HUES6 (cell line): ENCODE measurements at regions not wholly inside any gene's neighbourhood (a gene's known extent, or its start where the extent isn't known, plus 50 kb on each side); places are given as distances from the start of the nearest gene placed in this dataset.

Experiments used
- H3K27ac ChIP-seq: 2 replicates; pipeline ENCODE4 v1.7.0; 2013; ENCODE audit warnings: low read depth, mild to moderate bottlenecking, low read length, inconsistent platforms
- H3K27me3 ChIP-seq: 2 replicates; pipeline ENCODE4 v1.6.1; 2013; ENCODE audit warnings: low read length; ENCODE audit not compliant: control insufficient read depth, insufficient read depth
- H3K36me3 ChIP-seq: 2 replicates; pipeline ENCODE4 v1.6.1; 2013; ENCODE audit warnings: low read length; ENCODE audit not compliant: control insufficient read depth, insufficient read depth
- H3K4me1 ChIP-seq: 2 replicates; pipeline ENCODE4 v1.6.1; 2013; ENCODE audit warnings: low read length; ENCODE audit not compliant: control insufficient read depth, insufficient read depth
- H3K4me3 ChIP-seq: 2 replicates; pipeline ENCODE4 v1.5.1; 2013; ENCODE audit warnings: low read depth, low read length
- H3K9ac ChIP-seq: one replicate; pipeline ENCODE4 v1.6.1; 2013; ENCODE audit warnings: mild to moderate bottlenecking, low read length
- H3K9me3 ChIP-seq: 2 replicates; pipeline ENCODE4 v1.6.1; 2013; ENCODE audit warnings: low read depth, low read length; ENCODE audit not compliant: control insufficient read depth, insufficient read depth

GRCh38 chr6:14217728-14218518 is 100.4 kb downstream of the CD83 start:
- Histone ChIP-seq H3K36me3 (no peaks in the 10 kb centered on the region), H3K4me3 (no peak overlapping the region), H3K4me1 (no peaks in the 10 kb centered on the region), H3K9me3 (0 out of 2 replicates have a peak, but pooled peaks cover 4% of the 10 kb centered on the region), H3K9ac (no peak overlapping the region), H3K27ac (no peak overlapping the region), H3K27me3 (peaks cover 10% of the 10 kb centered on the region)

- no peak overlapping the region for H3K9ac ChIP-seq
- H3K27ac ChIP-seq: no peak overlapping the region
- H3K4me1 ChIP-seq: no peaks in the 10 kb centered on the region
- H3K9me3 ChIP-seq: no peaks in the 10 kb centered on the region
- H3K27me3 ChIP-seq: peaks cover 5% of the 10 kb centered on the region
- H3K4me3 ChIP-seq: no peak overlapping the region
- no peaks in the 10 kb centered on the region for H3K36me3 ChIP-seq
Observed at GRCh38 chr6:14218519-14218800, 100.9 kb downstream of the CD83 start.

GRCh38 chr6:14221564-14222279 is 104.2 kb downstream of the CD83 start:
- no peak overlapping the region for H3K27ac ChIP-seq
- no peak overlapping the region for H3K9ac ChIP-seq
- H3K36me3 ChIP-seq: no peaks in the 10 kb centered on the region
- no peak overlapping the region for H3K4me3 ChIP-seq
- peaks cover 11% of the 10 kb centered on the region for H3K9me3 ChIP-seq
- no peaks in the 10 kb centered on the region for H3K4me1 ChIP-seq
- no peaks in the 10 kb centered on the region; the same call in 1 of the 2 replicates for H3K27me3 ChIP-seq

GRCh38 chr6:14222956-14223355 is 105.4 kb downstream of the CD83 start:
- H3K36me3 ChIP-seq: no peaks in the 10 kb centered on the region
- H3K9ac ChIP-seq: no peak overlapping the region
- peaks cover 11% of the 10 kb centered on the region for H3K9me3 ChIP-seq
- H3K4me3 ChIP-seq: no peak overlapping the region
- H3K27ac ChIP-seq: no peak overlapping the region
- no peaks in the 10 kb centered on the region; the same call in 1 of the 2 replicates for H3K27me3 ChIP-seq
- H3K4me1 ChIP-seq: no peaks in the 10 kb centered on the region

GRCh38 chr6:14224359-14225103 is 107.0 kb downstream of the CD83 start:
- Histone ChIP-seq H3K27ac (no peak overlapping the region), H3K27me3 (no peaks in the 10 kb centered on the region; the same call in 1 of the 2 replicates), H3K9ac (no peak overlapping the region), H3K4me3 (no peak overlapping the region), H3K4me1 (no peaks in the 10 kb centered on the region), H3K9me3 (peaks cover 11% of the 10 kb centered on the region), H3K36me3 (no peaks in the 10 kb centered on the region)

GRCh38 chr6:14226051-14226660 is 108.6 kb downstream of the CD83 start:
- Histone ChIP-seq H3K27me3 (no peaks in the 10 kb centered on the region; the same call in 1 of the 2 replicates), H3K36me3 (no peaks in the 10 kb centered on the region)

GRCh38 chr6:14228571-14228970 is 111.0 kb downstream of the CD83 start:
- Histone ChIP-seq H3K9me3 (peaks cover 11% of the 10 kb centered on the region), H3K27me3 (no peaks in the 10 kb centered on the region; the same call in 1 of the 2 replicates), H3K4me1 (no peaks in the 10 kb centered on the region), H3K36me3 (no peaks in the 10 kb centered on the region), H3K4me3 (no peak overlapping the region), H3K27ac (no peak overlapping the region), H3K9ac (no peak overlapping the region)

More at GRCh38 chr6:14226051-14226660, 108.6 kb downstream of the CD83 start:
- H3K9ac ChIP-seq: no peak overlapping the region
- H3K4me3 ChIP-seq: no peak overlapping the region
- peaks cover 11% of the 10 kb centered on the region for H3K9me3 ChIP-seq
- no peak overlapping the region for H3K27ac ChIP-seq
- no peaks in the 10 kb centered on the region for H3K4me1 ChIP-seq

GRCh38 chr6:14231071-14231483 is 113.5 kb downstream of the CD83 start:
- Histone ChIP-seq H3K9ac (no peak overlapping the region), H3K27me3 (no peaks in the 10 kb centered on the region), H3K4me1 (peaks cover 5% of the 10 kb centered on the region; the same call in 1 of the 2 replicates), H3K9me3 (peaks cover 5% of the 10 kb centered on the region), H3K4me3 (no peak overlapping the region), H3K36me3 (no peaks in the 10 kb centered on the region), H3K27ac (no peak overlapping the region)

GRCh38 chr6:14231501-14232280 is 114.1 kb downstream of the CD83 start:
- no peaks in the 10 kb centered on the region for H3K9me3 ChIP-seq
- no peaks in the 10 kb centered on the region for H3K36me3 ChIP-seq
- no peak overlapping the region for H3K9ac ChIP-seq
- no peak overlapping the region for H3K27ac ChIP-seq
- H3K27me3 ChIP-seq: no peaks in the 10 kb centered on the region
- H3K4me3 ChIP-seq: no peak overlapping the region
- peaks cover 6% of the 10 kb centered on the region; the same call in 1 of the 2 replicates for H3K4me1 ChIP-seq

- Histone ChIP-seq H3K9me3 (no peaks in the 10 kb centered on the region), H3K4me1 (peaks cover 6% of the 10 kb centered on the region; the same call in 1 of the 2 replicates), H3K27ac (no peak overlapping the region), H3K36me3 (no peaks in the 10 kb centered on the region), H3K27me3 (no peaks in the 10 kb centered on the region), H3K4me3 (no peak overlapping the region), H3K9ac (no peak overlapping the region)
Observed at GRCh38 chr6:14232889-14233288, 115.3 kb downstream of the CD83 start.
